Liver (tissue), 3 donors: ENCODE measurements at regions not wholly inside any gene's neighbourhood (a gene's known extent, or its start where the extent isn't known, plus 50 kb on each side); places are given as distances from the start of the nearest gene placed in this dataset.

ENCODE experiments used
- CTCF ChIP-seq: fragments of 150-350 bp; IDR thresholded peaks from 2 replicates; pipeline ENCODE4 v1.5.1; 2017; ENCODE audit warnings: improper control_type of control experiment, low read depth, low read length; ENCODE audit not compliant: missing input control
- GABPA ChIP-seq, 2 donors: IDR thresholded peaks in 1 of 2; conservative IDR thresholded peaks in 1 of 2; 2 replicates each; pipeline ENCODE4 v1.6.1; 2016; ENCODE audit warnings: antibody characterized with exemption in 2 of 2, mild to moderate bottlenecking in 1 of 2, moderate library complexity in 1 of 2
- MAX ChIP-seq: IDR thresholded peaks from 2 replicates; pipeline ENCODE4 v1.6.1; 2016; ENCODE audit warnings: antibody characterized with exemption
- RAD21 ChIP-seq, 2 donors: IDR thresholded peaks; 2 replicates each; pipeline ENCODE4 v1.6.1; 2016; ENCODE audit warnings: antibody characterized with exemption in 2 of 2, mild to moderate bottlenecking in 2 of 2
- REST ChIP-seq: IDR thresholded peaks from 2 replicates; pipeline ENCODE4 v1.6.1; 2016; ENCODE audit warnings: antibody characterized with exemption, mild to moderate bottlenecking
- TAF1 ChIP-seq: conservative IDR thresholded peaks from 2 replicates; pipeline ENCODE4 v1.6.1; 2016; ENCODE audit warnings: antibody characterized with exemption, mild to moderate bottlenecking
- YY1 ChIP-seq: IDR thresholded peaks from 2 replicates; pipeline ENCODE4 v1.6.1; 2016; ENCODE audit warnings: antibody characterized with exemption, mild to moderate bottlenecking
- donor health status: healthy.
- donor health status: healthy.

- TF ChIP-seq CTCF (no peak), TAF1 (no peak), MAX (no peak), YY1 (no peak), REST (no peak), RAD21 (IDR thresholded peaks at IDR 0.05) (no peak), GABPA (IDR thresholded peaks at IDR 0.05 in 1 of 2, conservative IDR thresholded peaks at IDR 0.05 in 1 of 2) (no peak)
Observed at GRCh38 chr1:195763907-195764374, 844.3 kb downstream of the KCNT2 start.
